ENCODE measurements at regions not wholly inside any gene's neighbourhood (a gene's known extent, or its start where the extent isn't known, plus 50 kb on each side); places are given as distances from the start of the nearest gene placed in this dataset.

GRCh38 chr1:238199325-238199724 is 308.6 kb upstream of the ZP4 start:
- Mint-ChIP-seq H3K27me3 (no peaks in the 10 kb centered on the region), H3K4me1 (ENCODE audit: low read depth) (no peaks in the 10 kb centered on the region), H3K27ac (no peak overlapping the region), H3K36me3 (no peaks in the 10 kb centered on the region), H3K4me3 (no peak overlapping the region), H3K9me3 (peaks cover 7% of the 10 kb centered on the region)
- intact Hi-C loops (cut with micrococcal nuclease): no loop called here
- no peak for DNase-seq
- ChIA-PET POLR2A (no interaction called here), CTCF (interaction anchor here (0.7 kb wide), 1 partner anchor 49 kb away, joined by 3 read pairs; no protein-coding TSS in a partner anchor)

GRCh38 chr1:238196516-238196915 is 305.8 kb upstream of the ZP4 start:
- H3K36me3 Mint-ChIP-seq: no peaks in the 10 kb centered on the region
- no peak overlapping the region for H3K27ac Mint-ChIP-seq
- CTCF ChIA-PET: no interaction called here
- POLR2A ChIA-PET: no interaction called here
- H3K9me3 Mint-ChIP-seq: peaks cover 4% of the 10 kb centered on the region
- no peak for DNase-seq
- intact Hi-C loops (cut with micrococcal nuclease): no loop called here
- H3K4me1 Mint-ChIP-seq (ENCODE audit: low read depth): no peaks in the 10 kb centered on the region
- no peaks in the 10 kb centered on the region for H3K27me3 Mint-ChIP-seq
- H3K4me3 Mint-ChIP-seq: no peak overlapping the region

- DNase-seq: no peak
- Mint-ChIP-seq H3K4me3 (no peak overlapping the region), H3K36me3 (no peaks in the 10 kb centered on the region), H3K27ac (no peak overlapping the region), H3K4me1 (ENCODE audit: low read depth) (no peaks in the 10 kb centered on the region), H3K9me3 (peaks cover 6% of the 10 kb centered on the region), H3K27me3 (no peaks in the 10 kb centered on the region)
- ChIA-PET POLR2A (no interaction called here), CTCF (no interaction called here)
- intact Hi-C loops (cut with micrococcal nuclease): no loop called here
These were observed 300.4 kb upstream of the ZP4 start for GRCh38 chr1:238191170-238191569.

GRCh38 chr1:238187575-238187949 is 296.8 kb upstream of the ZP4 start:
- CTCF ChIA-PET: no interaction called here
- no peak for DNase-seq
- Mint-ChIP-seq H3K9me3 (peaks cover 10% of the 10 kb centered on the region), H3K4me1 (ENCODE audit: low read depth) (no peaks in the 10 kb centered on the region), H3K27ac (no peak overlapping the region), H3K27me3 (no peaks in the 10 kb centered on the region), H3K36me3 (no peaks in the 10 kb centered on the region), H3K4me3 (no peak overlapping the region)
- intact Hi-C loops (cut with micrococcal nuclease): no loop called here
- POLR2A ChIA-PET: no interaction called here

GRCh38 chr1:238186887-238187574 is 296.3 kb upstream of the ZP4 start:
- POLR2A ChIA-PET: no interaction called here

GRCh38 chr1:238177960-238178645 is 287.4 kb upstream of the ZP4 start:
- no peaks in the 10 kb centered on the region for H3K36me3 Mint-ChIP-seq
- no peaks in the 10 kb centered on the region for H3K4me1 Mint-ChIP-seq (ENCODE audit: low read depth)
- H3K4me3 Mint-ChIP-seq: no peak overlapping the region
- H3K27me3 Mint-ChIP-seq: no peaks in the 10 kb centered on the region
- no peak overlapping the region for H3K27ac Mint-ChIP-seq
- peaks cover 4% of the 10 kb centered on the region for H3K9me3 Mint-ChIP-seq
- ChIA-PET POLR2A (no interaction called here), CTCF (interaction anchor here (0.7 kb wide), 1 partner anchor 88 kb away, joined by 3 read pairs; no protein-coding TSS in a partner anchor)
- intact Hi-C loops (cut with micrococcal nuclease): no loop called here
- no peak for DNase-seq

More at GRCh38 chr1:238186887-238187574, 296.3 kb upstream of the ZP4 start:
- no peak for DNase-seq
- Mint-ChIP-seq H3K4me3 (no peak overlapping the region), H3K4me1 (ENCODE audit: low read depth) (no peaks in the 10 kb centered on the region), H3K9me3 (peaks cover 9% of the 10 kb centered on the region), H3K36me3 (no peaks in the 10 kb centered on the region), H3K27me3 (no peaks in the 10 kb centered on the region), H3K27ac (no peak overlapping the region)
- intact Hi-C loops (cut with micrococcal nuclease): no loop called here
- CTCF ChIA-PET: no interaction called here

GRCh38 chr1:238177351-238177750 is 286.6 kb upstream of the ZP4 start:
- H3K27ac Mint-ChIP-seq: no peak overlapping the region
- H3K36me3 Mint-ChIP-seq: no peaks in the 10 kb centered on the region
- no peaks in the 10 kb centered on the region for H3K27me3 Mint-ChIP-seq
- POLR2A ChIA-PET: no interaction called here
- CTCF ChIA-PET: interaction anchor here (0.7 kb wide), 1 partner anchor 87 kb away, joined by 3 read pairs; no protein-coding TSS in a partner anchor
- no peaks in the 10 kb centered on the region for H3K4me1 Mint-ChIP-seq (ENCODE audit: low read depth)
- intact Hi-C loops (cut with micrococcal nuclease): no loop called here
- peaks cover 4% of the 10 kb centered on the region for H3K9me3 Mint-ChIP-seq
- DNase-seq: no peak
- no peak overlapping the region for H3K4me3 Mint-ChIP-seq

GRCh38 chr1:238176441-238176840 is 285.7 kb upstream of the ZP4 start:
- intact Hi-C loops (cut with micrococcal nuclease): no loop called here
- Mint-ChIP-seq H3K27ac (no peak overlapping the region), H3K4me3 (no peak overlapping the region), H3K36me3 (no peaks in the 10 kb centered on the region), H3K9me3 (peaks cover 4% of the 10 kb centered on the region), H3K27me3 (no peaks in the 10 kb centered on the region), H3K4me1 (ENCODE audit: low read depth) (no peaks in the 10 kb centered on the region)
- POLR2A ChIA-PET: no interaction called here
- DNase-seq: no peak
- CTCF ChIA-PET: no interaction called here

GRCh38 chr1:238171985-238172384 is 281.3 kb upstream of the ZP4 start:
- no peak for DNase-seq
- ChIA-PET POLR2A (no interaction called here), CTCF (no interaction called here)
- Mint-ChIP-seq H3K4me1 (ENCODE audit: low read depth) (no peaks in the 10 kb centered on the region), H3K27ac (no peak overlapping the region), H3K27me3 (no peaks in the 10 kb centered on the region), H3K4me3 (no peak overlapping the region), H3K9me3 (no peaks in the 10 kb centered on the region), H3K36me3 (no peaks in the 10 kb centered on the region)
- intact Hi-C loops (cut with micrococcal nuclease): no loop called here

- ChIA-PET CTCF (no interaction called here), POLR2A (no interaction called here)
- Mint-ChIP-seq H3K4me1 (ENCODE audit: low read depth) (no peaks in the 10 kb centered on the region), H3K27me3 (no peaks in the 10 kb centered on the region), H3K27ac (no peak overlapping the region), H3K36me3 (no peaks in the 10 kb centered on the region), H3K9me3 (peaks cover 19% of the 10 kb centered on the region), H3K4me3 (no peak overlapping the region)
- intact Hi-C loops (cut with micrococcal nuclease): no loop called here
- DNase-seq: no peak
These were observed 271.2 kb upstream of the ZP4 start for GRCh38 chr1:238161955-238162354.

- ChIA-PET CTCF (no interaction called here), POLR2A (no interaction called here)
- peaks cover 6% of the 10 kb centered on the region for H3K9me3 Mint-ChIP-seq
- H3K36me3 Mint-ChIP-seq: no peaks in the 10 kb centered on the region
- no peak overlapping the region for H3K4me3 Mint-ChIP-seq
- intact Hi-C loops (cut with micrococcal nuclease): no loop called here
- no peaks in the 10 kb centered on the region for H3K4me1 Mint-ChIP-seq (ENCODE audit: low read depth)
- no peaks in the 10 kb centered on the region for H3K27me3 Mint-ChIP-seq
- DNase-seq: no peak
- H3K27ac Mint-ChIP-seq: no peak overlapping the region
These were observed 263.2 kb upstream of the ZP4 start for GRCh38 chr1:238153939-238154338.

- intact Hi-C loops (cut with micrococcal nuclease): no loop called here
- POLR2A ChIA-PET: no interaction called here
- CTCF ChIA-PET: no interaction called here
- H3K36me3 Mint-ChIP-seq: no peaks in the 10 kb centered on the region
- H3K27ac Mint-ChIP-seq: no peak overlapping the region
- H3K4me1 Mint-ChIP-seq (ENCODE audit: low read depth): no peaks in the 10 kb centered on the region
- H3K4me3 Mint-ChIP-seq: no peak overlapping the region
- H3K27me3 Mint-ChIP-seq: no peaks in the 10 kb centered on the region
- no peak for DNase-seq
- H3K9me3 Mint-ChIP-seq: peaks cover 6% of the 10 kb centered on the region
These were observed 262.5 kb upstream of the ZP4 start for GRCh38 chr1:238153253-238153652.

GRCh38 chr1:238152119-238152518 is 261.4 kb upstream of the ZP4 start:
- no peaks in the 10 kb centered on the region for H3K36me3 Mint-ChIP-seq
- H3K4me3 Mint-ChIP-seq: no peak overlapping the region
- H3K27ac Mint-ChIP-seq: no peak overlapping the region
- H3K27me3 Mint-ChIP-seq: no peaks in the 10 kb centered on the region
- DNase-seq: no peak
- intact Hi-C loops (cut with micrococcal nuclease): no loop called here
- H3K4me1 Mint-ChIP-seq (ENCODE audit: low read depth): no peaks in the 10 kb centered on the region
- POLR2A ChIA-PET: no interaction called here
- CTCF ChIA-PET: no interaction called here
- H3K9me3 Mint-ChIP-seq: peaks cover 5% of the 10 kb centered on the region
